Embryonic facial prominence (tissue), 1 donor: ENCODE measurements at regions not wholly inside any gene's neighbourhood (a gene's known extent, or its start where the extent isn't known, plus 50 kb on each side); places are given as distances from the start of the nearest gene placed in this dataset.
"Not testable (repeated sequence)": the region's sequence is repeated elsewhere in the genome, so short reads cannot be mapped to it uniquely, and the experiment has no call there.

Experiments
- DNase-seq: peaks from one replicate; pipeline ENCODE4 v3.0.0-alpha.2; 2016; ENCODE audit errors: extremely low spot score

- no peak for DNase-seq
Observed at GRCh38 chr3:188974856-188975599, 196.7 kb upstream of the TPRG1 start.

- DNase-seq: no peak
Observed at GRCh38 chr3:188975600-188976314, 196.0 kb upstream of the TPRG1 start.

- DNase-seq: no peak
Observed at GRCh38 chr3:188976407-188976806, 195.4 kb upstream of the TPRG1 start.

GRCh38 chr3:188978421-188979171 lies 193.2 kb upstream of the TPRG1 start:
- no peak for DNase-seq

GRCh38 chr3:188979248-188979647 lies 192.5 kb upstream of the TPRG1 start:
- no peak for DNase-seq

GRCh38 chr3:188979669-188980310 lies 192.0 kb upstream of the TPRG1 start:
- no peak for DNase-seq

- DNase-seq: no peak
Observed at GRCh38 chr3:188993181-188993580, 178.6 kb upstream of the TPRG1 start.

- no peak for DNase-seq
Observed at GRCh38 chr3:189001559-189001958, 170.2 kb upstream of the TPRG1 start.

- no peak for DNase-seq
Observed at GRCh38 chr3:189003410-189003809, 168.4 kb upstream of the TPRG1 start.

GRCh38 chr3:189013224-189013888 lies 158.4 kb upstream of the TPRG1 start:
- DNase-seq: no peak

- DNase-seq: no peak
Observed at GRCh38 chr3:189014526-189014925, 157.2 kb upstream of the TPRG1 start.

- DNase-seq: not testable (repeated sequence)
Observed at GRCh38 chr3:189022576-189023466, 148.9 kb upstream of the TPRG1 start.

GRCh38 chr3:189025866-189026265 lies 145.9 kb upstream of the TPRG1 start:
- no peak for DNase-seq

GRCh38 chr3:189027626-189028155 lies 144.1 kb upstream of the TPRG1 start:
- DNase-seq: no peak

- DNase-seq: no peak
Observed at GRCh38 chr3:189038773-189039745, 132.7 kb upstream of the TPRG1 start.

GRCh38 chr3:189040656-189041335 lies 131.0 kb upstream of the TPRG1 start:
- DNase-seq: no peak

GRCh38 chr3:189041482-189042090 lies 130.2 kb upstream of the TPRG1 start:
- DNase-seq: no peak

GRCh38 chr3:189042832-189043231 lies 128.9 kb upstream of the TPRG1 start:
- DNase-seq: no peak
